ENCODE measurements at regions not wholly inside any gene's neighbourhood (a gene's known extent, or its start where the extent isn't known, plus 50 kb on each side); places are given as distances from the start of the nearest gene placed in this dataset.

- TF ChIP-seq, protein P1, sequence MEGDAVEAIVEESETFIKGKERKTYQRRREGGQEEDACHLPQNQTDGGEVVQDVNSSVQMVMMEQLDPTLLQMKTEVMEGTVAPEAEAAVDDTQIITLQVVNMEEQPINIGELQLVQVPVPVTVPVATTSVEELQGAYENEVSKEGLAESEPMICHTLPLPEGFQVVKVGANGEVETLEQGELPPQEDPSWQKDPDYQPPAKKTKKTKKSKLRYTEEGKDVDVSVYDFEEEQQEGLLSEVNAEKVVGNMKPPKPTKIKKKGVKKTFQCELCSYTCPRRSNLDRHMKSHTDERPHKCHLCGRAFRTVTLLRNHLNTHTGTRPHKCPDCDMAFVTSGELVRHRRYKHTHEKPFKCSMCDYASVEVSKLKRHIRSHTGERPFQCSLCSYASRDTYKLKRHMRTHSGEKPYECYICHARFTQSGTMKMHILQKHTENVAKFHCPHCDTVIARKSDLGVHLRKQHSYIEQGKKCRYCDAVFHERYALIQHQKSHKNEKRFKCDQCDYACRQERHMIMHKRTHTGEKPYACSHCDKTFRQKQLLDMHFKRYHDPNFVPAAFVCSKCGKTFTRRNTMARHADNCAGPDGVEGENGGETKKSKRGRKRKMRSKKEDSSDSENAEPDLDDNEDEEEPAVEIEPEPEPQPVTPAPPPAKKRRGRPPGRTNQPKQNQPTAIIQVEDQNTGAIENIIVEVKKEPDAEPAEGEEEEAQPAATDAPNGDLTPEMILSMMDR (IDR thresholded peaks at IDR 0.05 in 4 of 5, conservative IDR thresholded peaks at IDR 0.05 in 1 of 5): no peak
- no peak for TF ChIP-seq POLR2A (IDR thresholded peaks at IDR 0.05)
Measured at GRCh38 chr2:128441341-128442052, 122.8 kb upstream of the HS6ST1 start.
